ENCODE measurements at regions not wholly inside any gene's neighbourhood (a gene's known extent, or its start where the extent isn't known, plus 50 kb on each side); places are given as distances from the start of the nearest gene placed in this dataset.

- TF ChIP-seq POLR2A (IDR thresholded peaks at IDR 0.05): no peak
- no peak for TF ChIP-seq CTCF (IDR thresholded peaks at IDR 0.05)
Observed at GRCh38 chr7:94228678-94229077, 166.0 kb upstream of the COL1A2 start.

Measured in testis (tissue), 2 donors.